Stimulated activated CD8-positive, alpha-beta memory T cell treated with anti-CD3 and anti-CD28 coated beads, Interleukin-7, amount 100 ng/mL, for 48 hours (primary cell): ENCODE measurements at regions not wholly inside any gene's neighbourhood (a gene's known extent, or its start where the extent isn't known, plus 50 kb on each side); places are given as distances from the start of the nearest gene placed in this dataset.
"Not testable (repeated sequence)": the region's sequence is repeated elsewhere in the genome, so short reads cannot be mapped to it uniquely, and the experiment has no call there.

Experiments used
- DNase-seq, 2 donors: peaks; one replicate each; pipeline ENCODE4 v3.0.0-alpha.2; 2020; ENCODE audit warnings: low read depth in 1 of 2; ENCODE audit errors: extremely low read depth in 1 of 2

DNA sequence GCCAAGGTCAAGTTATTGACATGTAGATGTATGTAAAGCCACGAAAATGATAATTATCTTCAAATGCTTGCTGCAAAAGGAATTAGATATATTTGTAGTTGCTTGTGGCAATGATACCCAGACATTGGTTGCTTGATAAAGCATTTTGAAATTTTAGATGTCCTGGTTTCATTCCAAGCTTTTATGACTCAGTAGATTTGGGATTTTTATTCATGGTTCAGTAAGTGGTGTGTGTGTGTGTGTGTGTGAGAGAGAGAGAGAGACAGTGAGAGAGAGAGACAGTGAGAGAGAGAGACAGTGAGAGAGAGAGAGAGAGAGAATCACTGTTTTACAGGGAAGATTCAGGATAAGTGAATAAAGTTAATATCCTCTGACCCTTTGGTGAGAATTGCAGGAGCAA, 498.2 kb upstream of the C1orf87 start:
- DNase-seq = no peak

DNA sequence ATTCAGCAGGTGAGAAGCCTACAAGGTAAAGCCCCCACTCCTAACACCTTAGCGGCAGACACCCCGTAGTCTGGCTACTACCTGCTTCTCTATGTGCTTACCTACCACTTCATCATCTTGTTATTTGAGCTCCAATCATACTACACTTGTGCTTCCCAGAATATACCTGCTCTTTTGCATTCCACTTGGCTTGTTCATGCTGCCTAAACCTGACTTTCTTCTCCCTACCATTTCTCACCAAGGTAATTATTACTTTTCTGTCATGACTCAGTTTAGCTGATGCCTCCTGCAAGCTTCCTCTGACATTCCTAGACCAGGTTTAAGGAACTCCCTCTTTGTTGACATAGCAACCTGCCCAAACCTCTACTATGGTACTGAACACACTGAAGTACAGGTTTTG, 495.6 kb upstream of the C1orf87 start:
- no peak for DNase-seq

DNA sequence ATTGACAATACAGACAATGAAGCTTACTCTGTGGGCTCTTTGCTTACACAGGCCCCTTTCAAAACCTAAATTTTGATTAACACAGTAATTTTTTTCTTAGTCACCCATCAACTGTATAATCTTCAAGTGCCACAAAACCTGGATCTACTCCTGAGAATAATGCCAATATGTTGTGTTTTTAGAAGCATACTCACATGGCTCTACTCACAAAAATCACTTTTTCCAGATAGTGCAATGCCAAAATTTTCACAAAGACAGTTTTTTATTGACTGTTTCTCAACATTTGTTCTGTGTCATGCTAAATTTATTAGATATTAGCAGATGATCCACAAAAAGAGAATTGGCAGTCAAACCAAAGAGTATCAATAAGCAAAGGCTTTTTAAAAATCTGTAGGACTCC, 493.7 kb upstream of the C1orf87 start:
- DNase-seq = no peak

DNA sequence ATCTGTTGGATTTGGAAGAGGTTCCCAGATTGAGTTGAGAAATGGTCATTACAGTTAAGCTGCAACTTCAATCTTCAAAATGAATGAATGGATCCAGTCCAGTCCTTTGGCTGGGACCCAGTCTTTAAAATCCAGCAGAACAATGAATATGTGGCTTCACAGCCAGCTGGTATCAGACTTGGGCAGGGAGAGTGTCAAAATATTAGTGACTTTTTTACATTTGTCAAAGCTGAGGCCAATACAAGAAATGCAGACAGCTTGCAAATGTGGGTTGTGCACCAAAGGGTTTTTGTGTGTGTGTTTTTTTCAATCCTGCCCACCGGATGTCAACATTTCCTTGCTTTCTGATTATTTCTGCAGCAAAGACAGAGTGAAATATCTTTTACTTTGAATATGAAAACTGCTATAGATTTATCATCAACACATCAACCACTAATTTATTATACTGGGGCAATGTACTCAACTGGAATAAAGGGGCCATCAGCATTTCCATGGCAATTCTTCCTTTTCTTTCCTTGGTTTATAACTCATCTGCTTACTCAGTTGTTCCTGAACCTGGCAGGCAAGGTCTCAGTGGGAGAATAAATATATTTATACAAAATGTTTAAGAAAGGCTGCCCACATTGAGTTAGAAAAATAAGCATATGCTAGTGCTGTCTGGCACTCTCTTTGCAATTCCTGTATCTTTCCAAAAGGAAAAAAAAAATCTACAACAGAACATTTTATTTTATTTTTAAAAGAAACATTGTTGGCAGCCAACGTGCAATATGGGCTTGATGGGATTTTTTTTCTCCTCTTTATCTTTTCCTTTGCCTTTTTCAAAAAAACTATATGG, 491.6 kb upstream of the C1orf87 start:
- no peak for DNase-seq

DNA sequence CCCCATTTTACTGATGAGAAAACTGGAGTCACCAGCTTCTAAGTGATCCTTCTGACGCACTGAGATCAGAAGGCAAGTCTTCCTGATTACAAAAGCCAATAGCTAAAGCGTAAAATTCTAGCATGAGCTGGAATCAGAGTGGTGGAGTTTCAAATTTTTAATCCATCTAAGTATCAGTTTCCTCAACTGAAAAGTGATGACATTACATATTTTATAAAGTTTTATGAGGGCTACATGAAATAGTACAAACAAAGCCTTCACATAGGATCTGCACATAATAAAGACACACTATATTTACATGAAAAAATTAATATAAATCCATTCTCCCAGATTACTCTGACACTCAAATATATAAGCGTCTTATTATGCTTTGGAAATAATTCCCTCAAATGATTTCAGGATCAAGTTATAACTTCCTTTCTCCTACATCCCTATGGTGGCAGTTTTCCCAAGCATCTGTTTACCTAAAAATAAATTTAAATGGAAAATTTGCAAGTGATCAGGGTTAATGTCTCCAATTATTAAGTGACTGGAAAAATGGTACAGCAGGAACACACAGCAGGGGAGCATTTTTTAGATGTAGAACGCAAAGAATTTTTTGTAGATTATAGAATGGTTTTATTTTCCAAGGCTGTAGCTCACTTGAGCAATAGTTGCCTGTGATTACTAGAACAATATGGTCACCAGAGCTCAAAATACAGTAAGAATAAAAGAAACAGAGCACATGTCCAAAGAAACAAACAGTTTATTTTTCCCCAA, 490.4 kb upstream of the C1orf87 start:
- no peak for DNase-seq

DNA sequence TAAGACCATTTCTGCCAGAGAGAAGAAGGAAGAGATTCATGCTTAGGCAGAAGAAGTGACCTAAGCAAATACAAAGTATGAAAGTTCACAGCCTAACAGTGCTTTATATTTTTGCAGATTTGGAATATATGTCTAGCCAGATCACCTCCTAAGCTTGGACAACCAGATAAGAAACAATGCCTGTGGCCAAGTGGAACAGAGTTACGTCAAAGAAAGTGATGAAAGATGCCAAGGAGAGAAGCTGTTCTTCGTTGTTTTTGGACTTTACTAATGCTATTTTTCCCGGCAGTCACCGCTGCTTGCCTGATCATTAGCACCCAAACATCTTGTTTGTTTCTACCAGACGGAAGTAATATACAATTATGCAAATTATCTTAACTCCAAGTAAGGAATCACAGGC, 489.2 kb upstream of the C1orf87 start:
- no peak for DNase-seq

DNA sequence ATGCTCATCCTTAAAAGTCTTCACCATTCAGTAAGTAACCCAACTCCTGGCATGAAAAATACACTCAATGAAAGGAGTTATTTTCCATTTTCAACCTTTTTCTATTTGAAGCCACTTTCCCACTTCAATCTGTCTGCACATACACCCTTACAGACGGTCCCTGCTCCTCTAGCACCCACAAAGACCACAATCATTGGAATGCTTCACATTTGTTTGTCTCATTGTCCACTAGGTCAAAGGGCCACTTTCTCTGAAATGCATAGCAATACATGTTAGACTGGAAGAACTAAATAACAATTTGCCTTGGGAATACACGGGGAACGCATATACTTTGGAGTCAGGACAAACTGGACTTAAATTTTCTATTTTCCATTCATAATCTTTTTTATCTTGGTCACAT, 487.1 kb upstream of the C1orf87 start:
- DNase-seq = no peak

DNA sequence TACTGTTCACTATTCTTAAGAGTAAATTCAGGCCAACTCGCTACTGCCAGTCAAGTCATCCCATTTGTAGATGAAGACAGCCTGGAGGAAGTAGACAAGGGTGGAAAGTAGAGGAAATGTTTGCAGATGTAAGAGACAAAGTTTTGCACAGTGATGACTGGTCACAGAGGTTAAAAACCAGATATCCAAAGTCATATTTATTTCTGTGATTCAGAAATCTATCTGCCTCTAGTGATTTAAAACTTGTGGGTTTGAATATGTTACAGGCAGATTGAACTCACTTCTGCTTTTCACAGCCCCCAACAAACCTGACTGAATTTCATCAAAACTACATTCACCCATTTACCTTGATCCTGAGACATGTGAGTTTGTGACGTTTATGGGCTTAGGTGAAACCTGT, 484.7 kb upstream of the C1orf87 start:
- no peak for DNase-seq

DNA sequence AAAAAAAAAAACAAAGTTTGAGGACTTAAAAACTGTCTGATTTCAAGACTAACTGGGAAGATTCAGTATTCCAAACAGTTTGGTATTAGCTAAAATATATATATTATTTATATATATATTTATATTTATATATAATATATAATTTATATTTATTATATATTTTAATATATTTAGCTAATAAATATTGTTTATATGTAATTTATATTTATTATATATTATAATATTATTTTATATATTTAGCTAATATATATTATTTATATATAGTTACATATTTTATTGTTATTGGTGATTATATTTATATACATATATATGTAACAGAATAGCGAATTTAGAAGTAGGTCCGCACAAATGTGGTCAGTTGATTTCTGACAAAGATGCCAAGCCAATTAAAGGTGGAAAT, 480.2 kb upstream of the C1orf87 start:
- no peak for DNase-seq

DNA sequence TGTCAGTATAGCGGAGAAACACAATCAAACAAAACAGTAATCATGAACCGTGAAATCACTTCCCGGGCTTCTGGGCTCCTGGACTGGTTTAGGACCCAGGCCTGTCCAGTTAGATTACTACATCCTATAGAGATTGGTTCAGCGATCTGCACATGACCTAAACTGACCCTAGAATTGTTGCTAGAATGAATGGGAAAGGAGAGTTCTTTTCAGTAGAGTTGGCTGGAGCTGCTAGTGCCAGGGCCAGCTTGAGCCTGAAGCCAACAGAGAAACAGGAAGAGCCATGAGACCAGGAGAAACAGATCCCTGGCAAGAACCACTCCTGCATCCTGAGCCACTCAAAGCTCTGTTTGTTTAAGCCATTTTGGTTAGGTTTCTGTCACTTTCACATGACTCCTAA, 474.3 kb upstream of the C1orf87 start:
- DNase-seq = no peak

DNA sequence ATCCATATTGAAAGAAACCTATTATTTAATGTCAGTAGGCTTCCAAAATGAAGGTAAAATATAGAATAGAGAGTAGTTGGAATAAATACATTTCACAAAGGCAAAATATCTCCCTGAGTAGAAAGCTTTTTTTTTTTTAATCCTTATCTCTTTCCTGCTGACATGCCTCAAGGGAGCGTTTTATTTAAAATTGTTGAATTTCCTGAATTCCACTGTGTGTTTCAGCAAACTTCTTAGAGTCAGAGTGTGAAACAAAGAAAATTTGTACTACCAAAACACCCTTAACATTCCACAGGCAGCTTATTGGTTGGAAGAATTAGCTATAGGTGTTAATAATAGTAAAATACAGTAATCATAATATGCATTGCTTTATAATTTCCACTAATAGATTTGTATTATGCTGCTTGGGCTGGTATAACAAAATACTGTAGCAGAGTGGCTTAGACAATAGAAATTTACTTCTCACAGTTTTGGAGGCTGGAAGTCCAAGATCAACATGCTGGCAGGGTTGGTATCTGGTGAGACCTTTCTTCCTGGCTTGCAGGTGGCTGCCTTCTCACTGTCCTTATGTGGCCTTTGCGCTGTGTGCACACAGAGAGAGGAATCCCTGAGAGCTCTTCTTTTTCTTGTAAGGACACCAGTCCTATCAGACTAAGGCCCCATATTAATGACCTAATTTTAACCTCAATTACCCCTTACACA, 468.4 kb upstream of the C1orf87 start:
- DNase-seq = no peak

DNA sequence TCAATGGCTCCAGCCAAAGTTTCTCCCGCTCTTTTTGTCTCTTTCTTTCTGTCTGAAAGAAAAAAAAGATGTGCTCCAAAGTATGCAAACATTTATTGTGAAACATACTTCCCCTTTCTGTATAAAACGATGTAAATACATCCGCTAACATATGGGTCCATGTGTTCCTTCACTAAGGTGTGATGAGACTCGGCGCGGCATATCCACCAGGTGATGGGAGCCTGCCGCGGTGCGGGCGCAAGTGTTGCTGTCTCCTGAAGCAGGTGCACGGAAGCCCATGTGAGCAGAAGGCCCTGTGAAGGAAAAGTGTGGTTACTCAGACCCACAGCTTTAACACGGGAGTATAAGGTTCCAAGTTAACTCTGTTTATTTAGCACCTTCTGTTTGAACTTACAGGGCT, 466.6 kb upstream of the C1orf87 start:
- no peak for DNase-seq

DNA sequence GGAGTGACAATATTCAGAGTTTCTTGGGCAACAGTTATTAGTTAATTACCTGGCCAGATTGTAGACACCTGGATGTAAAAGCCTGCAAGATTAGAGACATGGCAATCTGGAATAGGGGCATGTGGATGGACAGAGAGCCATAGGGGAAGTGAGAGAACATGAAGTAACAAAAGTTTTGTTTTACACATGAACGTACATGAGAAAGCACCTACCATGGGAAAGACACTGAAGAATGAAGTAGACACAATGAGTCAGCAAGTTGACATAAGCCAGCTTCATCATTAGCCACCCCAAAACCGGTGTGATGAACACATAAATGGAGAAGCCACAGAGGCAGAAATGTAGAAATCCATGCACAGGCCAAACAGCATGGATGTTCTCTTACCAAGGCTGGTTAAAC, 462.1 kb upstream of the C1orf87 start:
- DNase-seq = no peak

DNA sequence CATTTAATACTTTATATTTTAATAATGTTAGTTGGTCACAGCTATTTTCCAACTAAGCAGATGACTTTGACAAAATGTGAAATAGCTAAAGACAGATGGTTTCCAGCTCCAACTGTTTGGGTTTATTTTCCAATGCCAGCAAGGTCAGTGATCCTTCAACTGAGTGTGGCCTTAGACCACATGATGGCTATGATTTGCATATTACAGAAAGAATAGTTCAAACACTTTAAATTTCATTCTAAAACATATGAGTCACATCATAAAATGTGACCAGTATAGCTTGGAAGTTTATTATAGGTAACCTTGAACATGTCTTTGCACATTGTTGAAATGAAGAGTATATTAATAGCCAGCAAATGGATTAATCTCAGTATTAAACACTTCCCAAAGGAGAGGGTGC, 454.0 kb upstream of the C1orf87 start:
- no peak for DNase-seq

DNA sequence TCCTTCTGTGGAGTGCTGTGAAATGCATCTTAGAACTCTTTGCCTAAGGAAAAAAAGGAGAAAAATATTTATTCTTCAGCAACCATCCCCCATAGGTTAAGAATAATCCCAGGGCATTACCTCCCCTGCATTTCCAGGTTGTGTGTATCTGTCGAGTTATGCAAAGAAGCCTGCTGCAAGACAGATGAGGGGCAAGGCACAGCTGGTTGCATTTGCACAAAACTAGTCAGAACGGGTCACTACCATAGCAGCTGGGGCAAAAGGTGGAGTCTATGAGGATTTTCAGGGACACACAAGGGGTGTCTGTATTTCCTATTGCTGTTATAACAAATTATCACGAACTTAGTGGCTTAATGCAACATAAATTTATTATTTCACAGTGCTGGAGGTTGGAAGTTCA, 443.4 kb upstream of the C1orf87 start:
- DNase-seq = no peak

DNA sequence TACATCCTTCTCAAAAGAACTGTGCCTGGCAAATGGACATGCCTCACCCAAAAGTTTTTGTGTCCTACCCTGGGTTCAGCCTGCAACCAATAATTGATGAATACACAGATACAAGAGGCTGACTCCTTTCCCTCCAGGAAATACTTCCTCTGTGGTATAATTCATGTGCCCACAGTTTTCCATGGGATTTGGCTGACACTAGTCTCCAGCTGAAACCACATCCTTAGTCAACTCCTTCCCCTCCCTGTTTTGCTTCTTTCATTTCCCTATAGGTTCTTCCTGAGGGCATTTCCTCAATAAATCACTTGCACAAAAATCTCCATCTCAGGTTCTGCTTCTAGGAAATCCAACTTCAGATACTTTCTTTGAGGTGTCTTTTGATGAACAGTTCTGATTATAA, 436.6 kb upstream of the C1orf87 start:
- no peak for DNase-seq

DNA sequence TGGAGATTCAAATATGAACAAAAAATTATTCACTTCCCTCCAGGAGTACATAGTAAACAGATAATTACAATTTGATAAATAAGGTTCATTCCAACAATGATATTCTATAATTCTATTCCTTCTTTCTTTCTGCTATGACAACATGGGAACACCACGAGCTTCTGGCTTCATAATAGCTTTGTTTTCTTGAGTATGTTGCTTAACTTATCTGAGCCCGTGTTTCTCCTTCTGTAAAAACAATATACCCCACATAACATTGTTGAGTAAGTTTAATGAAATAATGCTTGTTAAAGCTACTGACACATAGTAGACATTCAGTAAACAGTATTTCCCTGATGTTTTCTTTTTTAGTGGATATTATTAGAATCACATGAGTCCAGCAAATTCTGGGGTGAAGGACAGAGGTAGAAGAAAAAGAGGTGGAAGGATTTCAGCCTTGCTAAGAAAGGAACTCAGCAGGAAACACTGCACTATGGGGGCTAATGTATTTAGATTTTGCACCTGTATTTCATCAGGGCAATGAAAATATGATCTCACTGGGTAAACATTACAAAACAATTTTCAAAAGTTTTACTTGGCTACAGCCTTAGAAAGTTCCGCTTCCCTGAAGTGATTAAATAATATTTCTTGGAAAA, 430.8 kb upstream of the C1orf87 start:
- no peak for DNase-seq

DNA sequence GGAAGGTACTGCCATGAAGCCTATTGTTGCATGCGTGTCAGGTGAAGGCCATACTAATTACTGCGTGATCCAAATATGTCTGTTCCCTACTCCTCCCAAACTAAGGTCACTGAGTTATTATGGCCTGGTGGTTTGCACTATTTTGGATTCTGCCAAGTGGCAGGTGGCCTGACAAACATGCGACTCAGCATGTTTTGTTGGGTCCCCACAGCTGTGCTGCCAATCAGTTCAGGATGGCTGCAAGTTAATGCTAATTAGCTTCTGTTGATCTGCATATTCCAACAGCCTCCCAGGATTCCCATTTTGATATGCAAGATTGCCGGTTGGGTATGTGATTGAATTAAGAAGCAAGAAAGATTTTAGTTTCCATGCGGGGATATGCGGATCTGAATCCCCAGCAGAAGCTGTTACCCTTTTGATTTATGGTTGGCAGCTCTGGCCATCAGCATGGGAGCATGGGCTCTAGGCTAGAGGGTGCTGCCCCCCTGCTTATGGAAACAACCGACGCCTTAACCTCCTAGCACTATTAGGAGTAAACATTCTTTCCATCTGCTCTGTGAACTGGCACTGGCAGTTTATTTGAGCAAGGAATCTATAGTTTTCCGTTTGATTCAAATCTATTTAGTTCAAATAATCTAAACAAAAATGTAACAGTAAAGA, 429.8 kb upstream of the C1orf87 start:
- DNase-seq = no peak

DNA sequence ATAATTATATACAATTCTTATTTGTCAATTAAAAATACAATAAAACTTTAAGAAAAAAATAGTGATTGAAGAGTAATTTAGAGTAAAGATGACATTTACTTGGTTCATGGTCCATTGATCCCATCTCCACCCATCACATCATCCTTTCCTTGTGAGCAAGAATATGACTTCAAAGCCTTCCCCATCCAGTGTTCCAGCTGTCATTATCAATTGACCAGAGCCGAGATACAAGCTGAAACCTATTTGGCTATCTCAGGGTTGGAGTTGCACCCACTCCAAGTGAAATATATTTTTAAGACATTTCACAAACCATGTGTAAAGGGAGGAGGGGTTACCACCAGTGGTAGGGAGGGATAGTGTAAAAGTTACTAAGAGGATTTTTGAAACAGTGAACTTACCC, 428.9 kb upstream of the C1orf87 start:
- no peak for DNase-seq

DNA sequence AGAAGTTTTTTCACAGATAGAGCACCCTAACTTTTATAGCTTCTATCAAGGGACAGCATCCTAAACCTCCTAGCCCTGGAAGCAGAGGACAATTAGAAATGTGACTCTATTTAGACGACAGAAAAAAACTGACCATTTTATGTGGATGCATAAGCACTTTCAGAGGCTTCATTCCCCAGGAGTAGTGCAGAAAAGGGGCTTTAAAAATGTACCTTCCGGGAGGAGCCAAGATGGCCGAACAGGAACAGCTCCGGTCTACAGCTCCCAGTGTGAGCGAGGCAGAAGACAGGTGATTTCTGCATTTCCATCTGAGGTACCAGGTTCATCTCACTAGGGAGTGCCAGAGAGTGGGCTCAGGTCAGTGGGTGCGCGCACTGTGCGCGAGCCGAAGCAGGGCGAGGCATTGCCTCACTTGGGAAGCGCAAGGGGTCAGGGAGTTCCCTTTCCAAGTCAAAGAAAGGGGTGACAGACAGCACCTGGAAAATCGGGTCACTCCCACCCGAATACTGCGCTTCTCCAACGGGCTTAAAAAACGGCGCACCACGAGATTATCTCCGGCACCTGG, 416.4 kb upstream of the C1orf87 start:
- DNase-seq = not testable (repeated sequence)

DNA sequence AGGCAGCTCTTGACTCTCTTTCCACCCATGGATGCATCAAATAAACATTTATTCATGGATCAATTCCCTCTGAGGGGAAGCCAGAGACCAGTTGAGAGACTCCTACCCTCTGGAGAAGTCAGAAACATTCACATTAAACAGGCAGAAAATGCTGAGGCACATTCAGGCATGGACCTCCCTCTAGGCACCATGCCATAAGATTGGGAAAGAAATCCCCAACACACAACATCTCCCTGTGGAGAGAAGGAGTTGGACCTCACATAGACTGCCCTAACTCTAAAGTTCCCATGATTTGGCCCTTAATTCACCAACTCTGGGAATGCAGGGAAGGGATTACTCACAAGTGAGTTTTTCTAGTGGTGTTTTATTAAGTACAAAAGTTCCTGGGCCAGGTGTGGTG, 415.3 kb upstream of the C1orf87 start:
- no peak for DNase-seq
